ENCODE measurements at regions not wholly inside any gene's neighbourhood (a gene's known extent, or its start where the extent isn't known, plus 50 kb on each side); places are given as distances from the start of the nearest gene placed in this dataset.

DNA sequence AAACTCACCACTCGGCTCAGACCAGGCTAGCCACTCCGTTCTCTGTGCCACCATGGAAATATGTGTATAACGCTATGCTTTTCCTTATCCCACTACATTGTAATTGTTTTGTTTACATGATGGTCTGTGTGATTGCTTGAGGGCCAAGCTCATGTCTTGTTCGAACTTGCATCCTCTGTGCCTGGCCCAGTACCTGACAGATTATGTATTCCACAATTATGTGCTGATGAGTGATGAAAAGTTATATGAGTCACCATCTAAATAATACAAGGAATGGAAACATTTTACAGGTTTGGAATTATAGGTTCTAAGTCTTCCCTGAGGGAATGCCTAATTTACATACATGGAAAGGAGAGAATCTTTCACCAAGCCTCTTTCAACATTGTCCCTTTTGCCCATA is 137.4 kb downstream of the C7orf25 start:
- TF ChIP-seq, protein P1, sequence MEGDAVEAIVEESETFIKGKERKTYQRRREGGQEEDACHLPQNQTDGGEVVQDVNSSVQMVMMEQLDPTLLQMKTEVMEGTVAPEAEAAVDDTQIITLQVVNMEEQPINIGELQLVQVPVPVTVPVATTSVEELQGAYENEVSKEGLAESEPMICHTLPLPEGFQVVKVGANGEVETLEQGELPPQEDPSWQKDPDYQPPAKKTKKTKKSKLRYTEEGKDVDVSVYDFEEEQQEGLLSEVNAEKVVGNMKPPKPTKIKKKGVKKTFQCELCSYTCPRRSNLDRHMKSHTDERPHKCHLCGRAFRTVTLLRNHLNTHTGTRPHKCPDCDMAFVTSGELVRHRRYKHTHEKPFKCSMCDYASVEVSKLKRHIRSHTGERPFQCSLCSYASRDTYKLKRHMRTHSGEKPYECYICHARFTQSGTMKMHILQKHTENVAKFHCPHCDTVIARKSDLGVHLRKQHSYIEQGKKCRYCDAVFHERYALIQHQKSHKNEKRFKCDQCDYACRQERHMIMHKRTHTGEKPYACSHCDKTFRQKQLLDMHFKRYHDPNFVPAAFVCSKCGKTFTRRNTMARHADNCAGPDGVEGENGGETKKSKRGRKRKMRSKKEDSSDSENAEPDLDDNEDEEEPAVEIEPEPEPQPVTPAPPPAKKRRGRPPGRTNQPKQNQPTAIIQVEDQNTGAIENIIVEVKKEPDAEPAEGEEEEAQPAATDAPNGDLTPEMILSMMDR (IDR thresholded peaks at IDR 0.05): no peak

DNA sequence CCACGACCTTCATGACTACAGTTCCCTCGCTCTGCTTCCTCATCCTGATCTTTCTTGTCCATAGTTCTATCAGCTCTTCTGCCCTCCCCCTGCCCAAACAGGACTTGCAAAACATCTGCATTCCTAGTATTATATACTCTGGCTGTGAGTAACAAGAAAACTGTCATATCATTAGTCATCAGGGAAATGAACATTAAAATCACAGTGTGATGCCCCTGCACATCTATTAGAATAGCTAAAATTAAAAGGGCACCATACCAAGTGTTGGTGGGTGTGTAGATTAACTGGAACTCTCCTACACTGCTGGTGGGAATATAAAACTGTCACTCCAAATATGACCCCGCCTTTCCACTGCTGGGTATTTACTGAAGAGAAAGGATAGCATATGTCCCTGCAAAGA is 141.8 kb downstream of the C7orf25 start:
- TF ChIP-seq, protein P1 (IDR thresholded peaks at IDR 0.05): no peak

DNA sequence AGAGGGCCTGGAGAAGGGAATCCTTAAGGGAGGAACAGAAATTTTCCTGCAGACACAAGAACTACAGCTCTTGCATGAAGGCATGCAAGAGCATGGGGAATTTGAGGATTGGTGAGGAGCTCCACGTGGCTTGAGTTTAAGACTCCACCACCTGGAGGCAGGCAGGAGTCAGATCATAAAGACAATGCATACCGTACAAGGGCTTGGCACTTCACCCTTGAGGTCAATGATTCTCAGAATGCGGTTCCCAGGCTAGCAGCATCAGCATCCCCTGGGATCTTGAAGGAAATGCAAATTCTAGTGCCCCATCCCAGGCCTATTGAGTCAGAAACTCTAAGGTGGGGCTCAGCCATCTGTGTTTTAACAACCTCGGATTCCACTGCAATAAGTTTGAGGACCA is 143.8 kb downstream of the C7orf25 start:
- TF ChIP-seq, protein P1 (IDR thresholded peaks at IDR 0.05): no peak

DNA sequence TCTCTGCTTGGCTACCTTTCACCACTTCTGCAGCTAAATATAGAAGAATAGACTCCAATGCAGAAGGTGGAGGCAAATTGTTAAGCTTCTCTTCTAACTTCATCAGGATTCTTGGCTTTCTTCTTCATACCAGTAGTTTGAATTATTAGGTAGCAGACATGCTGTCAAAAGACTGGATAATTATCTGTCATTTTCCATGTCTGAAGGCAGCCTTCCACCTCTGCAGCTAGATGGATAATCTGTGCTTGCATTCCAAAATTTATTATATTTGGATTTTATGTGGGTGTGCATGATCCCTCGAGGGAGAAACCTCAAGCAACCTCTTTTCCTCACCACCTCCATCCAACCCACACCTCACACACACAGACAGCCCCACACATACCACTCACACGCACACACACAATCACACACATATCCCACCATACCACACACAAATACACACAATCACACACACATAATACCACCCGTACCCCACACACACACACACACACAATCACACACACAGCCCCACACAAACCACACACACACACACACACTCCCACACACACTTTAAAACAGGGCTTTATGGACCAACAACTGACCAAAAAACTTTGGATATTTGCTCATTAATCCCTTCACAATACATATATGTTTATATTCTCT is 145.0 kb downstream of the C7orf25 start:
- TF ChIP-seq, protein P1 (IDR thresholded peaks at IDR 0.05): no peak

DNA sequence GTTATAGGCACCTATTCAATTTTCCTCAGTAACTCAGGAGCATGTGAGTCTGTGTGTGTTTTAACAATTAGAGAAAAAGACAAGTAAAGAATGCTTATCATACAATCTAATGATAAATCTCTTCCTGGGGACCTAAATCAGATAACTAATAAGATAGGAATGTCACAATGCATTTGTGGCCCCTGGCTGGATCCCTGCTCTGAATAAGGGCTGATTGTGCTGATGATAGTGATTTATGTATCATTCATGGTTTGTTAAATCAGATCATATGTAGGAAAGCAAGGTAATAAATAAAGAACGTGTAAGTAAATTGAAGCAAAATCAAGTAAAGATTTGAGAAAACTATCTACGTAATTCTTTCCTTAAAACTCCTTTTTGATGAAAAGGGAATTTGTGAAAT is 145.9 kb downstream of the C7orf25 start:
- TF ChIP-seq, protein P1 (IDR thresholded peaks at IDR 0.05): no peak

DNA sequence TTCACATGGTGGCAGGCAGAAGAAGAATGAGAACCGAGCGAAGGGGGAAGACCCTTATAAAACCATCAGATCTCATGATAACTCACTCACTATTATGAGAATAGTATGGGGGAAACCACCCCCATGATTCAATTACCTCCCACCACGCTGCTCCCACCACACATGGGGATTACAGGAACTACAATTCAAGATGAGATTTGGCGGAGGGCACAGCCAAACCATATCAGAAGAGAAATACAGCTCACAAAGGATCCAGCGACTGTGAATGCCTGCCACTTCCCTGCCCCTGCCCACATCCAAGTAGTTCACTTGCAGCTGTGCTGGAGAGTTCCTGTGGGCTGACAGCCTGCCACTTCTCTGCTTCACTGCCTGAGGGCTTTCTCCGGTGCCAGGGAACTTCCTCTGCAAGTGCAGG is 148.7 kb downstream of the C7orf25 start:
- TF ChIP-seq, protein P1 (IDR thresholded peaks at IDR 0.05): no peak

DNA sequence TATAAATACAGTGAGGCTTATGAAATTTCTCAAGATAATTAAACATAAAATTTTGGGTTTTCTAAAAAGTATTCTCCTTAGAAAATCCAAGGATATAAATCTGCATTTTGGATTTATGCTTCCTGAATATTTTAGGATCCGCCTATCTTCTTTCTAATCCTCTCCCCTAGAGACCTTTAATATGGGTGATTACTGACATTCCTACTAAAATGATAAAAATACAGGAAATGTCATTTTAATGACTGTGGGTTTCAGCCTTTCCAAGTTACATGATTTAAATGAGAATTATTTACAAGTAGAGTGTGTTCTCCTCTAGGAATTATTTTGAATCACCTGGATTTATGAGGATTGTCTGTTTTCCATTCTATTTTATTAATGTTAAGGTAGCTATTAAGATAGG is 150.4 kb downstream of the C7orf25 start:
- TF ChIP-seq, protein P1 (IDR thresholded peaks at IDR 0.05): no peak

DNA sequence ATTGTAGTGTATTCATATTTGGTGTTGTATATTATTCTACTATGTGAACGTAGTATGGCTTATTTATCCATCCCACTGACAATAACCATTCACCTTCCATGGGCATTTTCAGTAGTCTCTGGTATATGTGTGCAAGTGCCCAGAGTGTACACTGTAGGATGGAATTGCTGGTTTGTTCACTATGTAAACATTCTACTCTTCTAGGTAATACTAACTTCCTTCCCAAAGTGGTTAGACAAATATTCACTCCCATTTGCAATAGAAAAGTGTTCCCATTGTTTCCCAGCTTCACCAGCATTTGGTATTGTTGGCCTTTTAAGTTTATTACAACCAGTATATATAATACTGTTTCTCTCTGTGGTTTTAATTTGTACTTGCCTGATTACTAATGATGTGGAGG is 153.7 kb downstream of the C7orf25 start:
- TF ChIP-seq, protein P1 (IDR thresholded peaks at IDR 0.05): no peak

Measured in LNCAP (cell line).